DND-41 (cell line): ENCODE measurements at regions not wholly inside any gene's neighbourhood (a gene's known extent, or its start where the extent isn't known, plus 50 kb on each side); places are given as distances from the start of the nearest gene placed in this dataset.

Experiments used
- EZH2 ChIP-seq: IDR thresholded peaks from 3 replicates; pipeline ENCODE4 v1.6.1; 2012; ENCODE audit warnings: borderline replicate concordance, low read depth, mild to moderate bottlenecking, moderate library complexity, low read length, inconsistent platforms; ENCODE audit not compliant: severe bottlenecking
- TF ChIP-seq, protein P1 (sequence below): IDR thresholded peaks from 2 replicates; pipeline ENCODE4 v1.5.1; 2012; ENCODE audit warnings: borderline replicate concordance, low read length, moderate library complexity, mild to moderate bottlenecking; ENCODE audit not compliant: poor library complexity, severe bottlenecking; ENCODE audit errors: extremely low read depth

DNA sequence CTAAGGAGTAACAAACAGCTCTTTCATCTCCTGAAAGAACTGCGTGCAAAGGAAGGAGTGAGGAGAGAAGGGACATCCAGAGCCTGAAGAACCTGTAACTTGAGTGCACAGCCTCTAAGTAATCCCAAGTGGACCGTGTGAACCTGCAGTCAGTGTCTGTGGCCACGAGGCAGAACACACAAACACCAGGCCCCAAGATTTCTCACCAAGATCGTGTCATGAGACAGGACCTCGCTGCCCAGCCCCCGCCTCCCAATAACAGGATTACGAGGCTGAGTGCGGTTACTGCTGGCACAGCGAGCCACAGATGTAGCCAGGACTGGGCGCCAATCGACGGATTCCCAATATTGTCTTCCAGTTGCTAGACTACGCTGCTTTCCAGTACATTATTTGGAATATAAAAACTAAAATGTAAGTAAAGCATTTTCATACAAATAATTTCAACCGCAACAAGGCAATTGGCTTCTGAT lies 101.3 kb upstream of the SLC25A33 start:
- TF ChIP-seq, protein P1, sequence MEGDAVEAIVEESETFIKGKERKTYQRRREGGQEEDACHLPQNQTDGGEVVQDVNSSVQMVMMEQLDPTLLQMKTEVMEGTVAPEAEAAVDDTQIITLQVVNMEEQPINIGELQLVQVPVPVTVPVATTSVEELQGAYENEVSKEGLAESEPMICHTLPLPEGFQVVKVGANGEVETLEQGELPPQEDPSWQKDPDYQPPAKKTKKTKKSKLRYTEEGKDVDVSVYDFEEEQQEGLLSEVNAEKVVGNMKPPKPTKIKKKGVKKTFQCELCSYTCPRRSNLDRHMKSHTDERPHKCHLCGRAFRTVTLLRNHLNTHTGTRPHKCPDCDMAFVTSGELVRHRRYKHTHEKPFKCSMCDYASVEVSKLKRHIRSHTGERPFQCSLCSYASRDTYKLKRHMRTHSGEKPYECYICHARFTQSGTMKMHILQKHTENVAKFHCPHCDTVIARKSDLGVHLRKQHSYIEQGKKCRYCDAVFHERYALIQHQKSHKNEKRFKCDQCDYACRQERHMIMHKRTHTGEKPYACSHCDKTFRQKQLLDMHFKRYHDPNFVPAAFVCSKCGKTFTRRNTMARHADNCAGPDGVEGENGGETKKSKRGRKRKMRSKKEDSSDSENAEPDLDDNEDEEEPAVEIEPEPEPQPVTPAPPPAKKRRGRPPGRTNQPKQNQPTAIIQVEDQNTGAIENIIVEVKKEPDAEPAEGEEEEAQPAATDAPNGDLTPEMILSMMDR, result no peak
- TF ChIP-seq EZH2, result no peak
